ENCODE measurements at regions not wholly inside any gene's neighbourhood (a gene's known extent, or its start where the extent isn't known, plus 50 kb on each side); places are given as distances from the start of the nearest gene placed in this dataset.

DNA sequence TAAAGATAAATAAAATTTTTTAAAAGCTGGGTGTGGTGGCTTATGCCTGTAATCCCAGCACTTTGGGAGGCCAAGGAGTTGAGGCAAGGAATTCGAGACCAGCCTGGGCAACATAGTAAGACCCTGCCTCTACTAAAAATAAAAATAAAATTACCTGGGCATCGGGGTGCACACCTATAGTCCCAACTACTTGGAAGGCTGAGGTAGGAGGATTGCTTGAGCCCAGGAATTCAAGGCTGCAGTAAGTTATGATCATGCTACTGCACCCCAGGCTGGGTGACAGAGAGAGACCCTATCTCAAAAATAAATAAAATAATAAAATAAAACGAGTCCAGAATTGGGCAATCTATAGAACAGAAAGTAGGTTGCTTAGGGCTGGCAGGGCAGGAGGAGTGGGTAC lies 228.7 kb downstream of the BCAS1 start:
- no peak for DNase-seq (ENCODE audit: low read depth)
- in situ Hi-C loops (cut with HindIII; ENCODE audit: low sequenced_read_pairs) = no loop called here
- TF ChIP-seq, protein P1, sequence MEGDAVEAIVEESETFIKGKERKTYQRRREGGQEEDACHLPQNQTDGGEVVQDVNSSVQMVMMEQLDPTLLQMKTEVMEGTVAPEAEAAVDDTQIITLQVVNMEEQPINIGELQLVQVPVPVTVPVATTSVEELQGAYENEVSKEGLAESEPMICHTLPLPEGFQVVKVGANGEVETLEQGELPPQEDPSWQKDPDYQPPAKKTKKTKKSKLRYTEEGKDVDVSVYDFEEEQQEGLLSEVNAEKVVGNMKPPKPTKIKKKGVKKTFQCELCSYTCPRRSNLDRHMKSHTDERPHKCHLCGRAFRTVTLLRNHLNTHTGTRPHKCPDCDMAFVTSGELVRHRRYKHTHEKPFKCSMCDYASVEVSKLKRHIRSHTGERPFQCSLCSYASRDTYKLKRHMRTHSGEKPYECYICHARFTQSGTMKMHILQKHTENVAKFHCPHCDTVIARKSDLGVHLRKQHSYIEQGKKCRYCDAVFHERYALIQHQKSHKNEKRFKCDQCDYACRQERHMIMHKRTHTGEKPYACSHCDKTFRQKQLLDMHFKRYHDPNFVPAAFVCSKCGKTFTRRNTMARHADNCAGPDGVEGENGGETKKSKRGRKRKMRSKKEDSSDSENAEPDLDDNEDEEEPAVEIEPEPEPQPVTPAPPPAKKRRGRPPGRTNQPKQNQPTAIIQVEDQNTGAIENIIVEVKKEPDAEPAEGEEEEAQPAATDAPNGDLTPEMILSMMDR (IDR thresholded peaks at IDR 0.05; ENCODE audit: low read depth, low read length, missing control alignments) = no peak
- H3K4me3 ChIP-seq (ENCODE audit: low read depth, low read length) = no peak overlapping the region

DNA sequence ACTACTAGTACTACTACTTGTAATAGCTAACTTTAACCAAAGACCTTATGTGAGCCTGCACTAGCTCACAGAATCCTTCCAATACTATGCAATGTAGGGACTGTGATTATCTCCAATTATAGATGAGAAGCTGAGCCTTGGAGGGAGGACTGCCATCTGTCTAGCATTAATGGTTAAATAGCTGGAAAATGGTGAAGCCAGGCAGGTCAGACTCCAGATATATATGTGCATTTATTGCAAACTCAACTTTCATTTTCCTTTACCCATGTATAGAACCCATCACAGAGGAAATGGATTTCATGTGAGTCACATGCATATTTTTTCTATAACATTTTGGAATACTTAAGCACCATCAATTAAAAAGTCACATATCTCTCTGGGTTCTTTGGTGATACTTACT lies 229.9 kb downstream of the BCAS1 start:
- TF ChIP-seq, protein P1 (IDR thresholded peaks at IDR 0.05; ENCODE audit: low read depth, low read length, missing control alignments) = no peak
- in situ Hi-C loops (cut with HindIII; ENCODE audit: low sequenced_read_pairs) = no loop called here
- DNase-seq (ENCODE audit: low read depth) = no peak
- H3K4me3 ChIP-seq (ENCODE audit: low read depth, low read length) = no peak overlapping the region

DNA sequence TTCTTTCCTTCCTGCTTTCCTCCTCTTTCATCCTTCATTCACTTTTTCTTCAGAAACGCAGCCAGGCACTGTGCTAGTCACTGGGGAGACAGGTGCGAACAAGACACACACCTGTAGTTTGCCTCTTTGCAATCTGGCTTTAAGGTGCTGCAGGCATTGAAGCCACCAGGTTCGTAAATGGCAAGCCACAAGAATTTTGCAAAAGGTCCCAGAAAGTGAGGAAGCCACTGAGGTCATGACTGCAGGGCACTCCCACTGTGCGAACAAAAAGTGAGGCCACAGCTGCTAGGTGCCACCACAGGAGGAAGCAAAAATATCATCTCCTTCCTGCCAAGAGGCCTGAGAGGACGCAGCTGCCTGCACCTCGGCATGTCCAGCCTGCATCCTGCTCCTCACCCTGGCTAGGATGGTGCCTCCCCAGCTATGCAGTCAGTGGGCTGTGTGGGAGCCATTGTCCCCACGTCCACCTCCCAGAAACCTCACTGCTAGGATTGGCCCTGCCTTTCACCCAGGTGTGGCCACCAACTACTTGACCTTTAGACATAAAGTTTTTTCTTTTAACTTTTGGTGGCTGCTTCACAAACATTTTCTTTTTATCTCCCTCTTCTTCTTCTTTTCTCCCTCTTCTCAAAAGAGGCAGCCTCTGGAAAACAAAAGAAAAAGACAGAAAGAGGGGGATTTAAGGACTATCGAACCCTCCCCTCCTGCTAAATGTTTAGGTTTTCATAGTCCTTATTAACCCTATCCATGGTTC lies 230.8 kb downstream of the BCAS1 start:
- in situ Hi-C loops (cut with HindIII; ENCODE audit: low sequenced_read_pairs) = loop anchor here (5.0 kb wide), 1 partner anchor 87 kb away; no protein-coding TSS in a partner anchor
- no peak for DNase-seq (ENCODE audit: low read depth)
- TF ChIP-seq, protein P1 (IDR thresholded peaks at IDR 0.05; ENCODE audit: low read depth, low read length, missing control alignments) = no peak
- no peak overlapping the region for H3K4me3 ChIP-seq (ENCODE audit: low read depth, low read length)

DNA sequence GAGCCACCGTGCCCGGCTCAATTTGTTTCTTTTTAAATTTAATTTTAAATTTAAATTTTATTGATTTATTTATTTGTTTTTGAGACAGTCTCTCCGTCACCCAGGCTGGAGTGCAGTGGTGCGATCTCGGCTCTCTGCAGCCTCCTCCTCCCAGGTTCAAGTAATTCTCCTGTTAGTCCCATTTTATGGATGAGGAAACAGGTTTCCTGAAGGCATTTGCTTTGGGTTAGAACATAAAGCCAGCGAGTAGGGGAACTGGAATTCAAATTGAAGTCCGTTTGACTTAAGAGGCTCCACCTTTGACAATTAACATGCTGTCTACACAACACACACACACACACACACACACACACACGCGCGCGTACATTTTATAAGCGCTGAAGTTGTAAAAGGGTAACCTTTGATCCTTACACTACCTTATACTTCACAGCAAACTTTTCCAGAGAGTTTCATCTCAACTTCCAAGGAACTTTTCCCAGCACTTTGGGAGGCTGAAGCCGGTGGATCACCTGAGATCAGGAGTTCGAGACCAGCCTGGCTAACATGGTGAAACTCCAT lies 232.0 kb downstream of the BCAS1 start:
- no peak overlapping the region for H3K4me3 ChIP-seq (ENCODE audit: low read depth, low read length)

DNA sequence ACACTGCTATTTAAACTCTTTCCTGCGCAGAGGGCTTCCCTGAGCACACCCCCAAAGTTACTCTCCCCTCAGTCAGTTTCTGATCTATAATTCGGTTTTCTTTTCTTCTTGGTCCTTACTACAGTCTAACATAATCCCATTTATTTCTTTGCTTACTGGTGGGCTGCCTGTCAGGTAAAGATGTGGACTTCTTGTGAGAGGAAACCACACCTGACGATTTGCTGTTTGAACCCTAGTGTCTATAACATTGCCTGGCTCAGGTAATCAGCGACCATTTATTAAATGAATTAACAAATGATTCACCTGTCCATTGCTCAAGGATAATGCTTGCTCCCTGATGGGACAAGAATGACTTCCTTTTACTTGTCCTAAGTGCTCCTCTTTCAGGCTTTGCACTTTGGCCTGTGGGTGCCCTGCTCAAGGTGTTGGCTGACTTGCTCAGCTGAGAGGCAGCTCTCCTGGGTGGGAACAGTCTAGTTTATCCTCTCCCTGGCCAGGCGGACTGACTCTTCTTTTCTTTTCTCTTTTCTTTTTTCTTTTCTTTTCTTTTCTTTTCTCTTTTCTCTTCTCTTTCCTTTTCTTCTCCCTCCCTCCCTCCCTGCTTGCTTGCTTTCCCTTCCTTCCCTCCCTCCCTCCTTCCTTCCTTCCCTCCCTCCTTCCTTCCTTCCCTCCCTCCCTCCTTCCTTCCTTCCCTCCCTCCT lies 233.1 kb downstream of the BCAS1 start:
- TF ChIP-seq, protein P1 (IDR thresholded peaks at IDR 0.05; ENCODE audit: low read depth, low read length, missing control alignments) = no peak
- DNase-seq (ENCODE audit: low read depth) = no peak
- in situ Hi-C loops (cut with HindIII; ENCODE audit: low sequenced_read_pairs) = loop anchor here (5.0 kb wide), 1 partner anchor 85 kb away; no protein-coding TSS in a partner anchor
- H3K4me3 ChIP-seq (ENCODE audit: low read depth, low read length) = no peak overlapping the region

More for the DNA sequence above, 232.0 kb downstream of the BCAS1 start:
- in situ Hi-C loops (cut with HindIII; ENCODE audit: low sequenced_read_pairs) = loop anchor here (5.0 kb wide), 1 partner anchor 86 kb away; no protein-coding TSS in a partner anchor
- DNase-seq (ENCODE audit: low read depth) = no peak
- TF ChIP-seq, protein P1 (IDR thresholded peaks at IDR 0.05; ENCODE audit: low read depth, low read length, missing control alignments) = no peak

DNA sequence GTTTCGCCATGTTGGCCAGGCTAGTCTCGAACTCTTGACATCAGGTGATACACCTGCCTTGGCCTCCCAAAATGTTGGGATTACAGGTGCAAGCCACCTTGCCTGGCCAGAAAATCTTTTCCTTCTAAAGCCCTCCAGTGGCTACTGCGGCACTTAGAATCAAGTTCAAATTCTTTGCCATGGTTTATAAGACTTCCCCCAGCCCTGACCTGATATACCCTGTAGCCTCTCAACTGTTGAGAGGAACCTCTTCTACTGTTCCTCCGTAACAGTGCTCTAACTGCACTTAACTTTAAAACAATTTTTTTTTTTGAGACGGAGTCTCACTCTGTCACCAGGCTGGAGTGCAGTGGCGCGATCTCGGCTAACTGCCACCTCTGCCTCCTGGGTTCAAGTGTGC lies 235.6 kb downstream of the BCAS1 start:
- no peak for DNase-seq (ENCODE audit: low read depth)
- H3K4me3 ChIP-seq (ENCODE audit: low read depth, low read length) = no peak overlapping the region
- TF ChIP-seq, protein P1 (IDR thresholded peaks at IDR 0.05; ENCODE audit: low read depth, low read length, missing control alignments) = no peak
- in situ Hi-C loops (cut with HindIII; ENCODE audit: low sequenced_read_pairs) = loop anchor here (5.0 kb wide), 1 partner anchor 82 kb away; no protein-coding TSS in a partner anchor

Measured in astrocyte of the cerebellum (primary cell).